B cell (primary cell): ENCODE measurements at regions not wholly inside any gene's neighbourhood (a gene's known extent, or its start where the extent isn't known, plus 50 kb on each side); places are given as distances from the start of the nearest gene placed in this dataset.

Experiments used
- EZH2 ChIP-seq: IDR thresholded peaks from 2 replicates; pipeline ENCODE4 v1.6.1; 2012; ENCODE audit warnings: borderline replicate concordance, low read depth, mild to moderate bottlenecking, moderate library complexity, low read length; ENCODE audit not compliant: insufficient read depth, poor library complexity, severe bottlenecking
- TF ChIP-seq, protein P1 (sequence below): fragments of 200-600 bp; IDR thresholded peaks from one replicate; pipeline ENCODE4 v1.8.0; 2022; ENCODE audit warnings: antibody characterized with exemption, mild to moderate bottlenecking

GRCh38 chr6:53446151-53446550 is 97.4 kb upstream of the ELOVL5 start:
- TF ChIP-seq, protein P1, sequence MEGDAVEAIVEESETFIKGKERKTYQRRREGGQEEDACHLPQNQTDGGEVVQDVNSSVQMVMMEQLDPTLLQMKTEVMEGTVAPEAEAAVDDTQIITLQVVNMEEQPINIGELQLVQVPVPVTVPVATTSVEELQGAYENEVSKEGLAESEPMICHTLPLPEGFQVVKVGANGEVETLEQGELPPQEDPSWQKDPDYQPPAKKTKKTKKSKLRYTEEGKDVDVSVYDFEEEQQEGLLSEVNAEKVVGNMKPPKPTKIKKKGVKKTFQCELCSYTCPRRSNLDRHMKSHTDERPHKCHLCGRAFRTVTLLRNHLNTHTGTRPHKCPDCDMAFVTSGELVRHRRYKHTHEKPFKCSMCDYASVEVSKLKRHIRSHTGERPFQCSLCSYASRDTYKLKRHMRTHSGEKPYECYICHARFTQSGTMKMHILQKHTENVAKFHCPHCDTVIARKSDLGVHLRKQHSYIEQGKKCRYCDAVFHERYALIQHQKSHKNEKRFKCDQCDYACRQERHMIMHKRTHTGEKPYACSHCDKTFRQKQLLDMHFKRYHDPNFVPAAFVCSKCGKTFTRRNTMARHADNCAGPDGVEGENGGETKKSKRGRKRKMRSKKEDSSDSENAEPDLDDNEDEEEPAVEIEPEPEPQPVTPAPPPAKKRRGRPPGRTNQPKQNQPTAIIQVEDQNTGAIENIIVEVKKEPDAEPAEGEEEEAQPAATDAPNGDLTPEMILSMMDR: no peak
- TF ChIP-seq EZH2: no peak
